ENCODE measurements at regions not wholly inside any gene's neighbourhood (a gene's known extent, or its start where the extent isn't known, plus 50 kb on each side); places are given as distances from the start of the nearest gene placed in this dataset.

DNA sequence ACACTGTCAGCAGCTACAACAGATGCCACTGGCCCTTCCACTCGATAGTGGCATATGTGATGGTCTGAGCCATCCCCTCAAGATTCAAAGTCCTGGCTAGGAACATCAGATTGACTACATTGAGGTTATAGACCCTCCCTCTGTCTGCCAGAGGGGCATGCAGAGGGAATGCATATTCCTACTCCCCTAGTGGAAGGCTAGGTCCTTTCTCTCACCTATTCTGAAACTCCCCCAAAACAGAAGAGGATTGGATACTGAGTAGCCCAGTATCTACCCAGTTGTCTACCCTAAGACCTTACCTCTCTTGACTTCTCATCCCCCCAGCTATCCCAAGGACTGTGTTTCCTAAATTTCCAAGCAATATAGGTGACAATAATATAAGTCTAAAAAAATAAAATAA is 78.5 kb upstream of the PDE4D start:
- TF ChIP-seq EZH2 (IDR thresholded peaks at IDR 0.05; ENCODE audit: insufficient read depth, poor library complexity, severe bottlenecking) (no peak), EZH2phosphoT487 (IDR thresholded peaks at IDR 0.05; ENCODE audit: insufficient read depth, low read depth) (no peak)

Measured in GM23248 (cell line).